ENCODE measurements at regions not wholly inside any gene's neighbourhood (a gene's known extent, or its start where the extent isn't known, plus 50 kb on each side); places are given as distances from the start of the nearest gene placed in this dataset.

DNA sequence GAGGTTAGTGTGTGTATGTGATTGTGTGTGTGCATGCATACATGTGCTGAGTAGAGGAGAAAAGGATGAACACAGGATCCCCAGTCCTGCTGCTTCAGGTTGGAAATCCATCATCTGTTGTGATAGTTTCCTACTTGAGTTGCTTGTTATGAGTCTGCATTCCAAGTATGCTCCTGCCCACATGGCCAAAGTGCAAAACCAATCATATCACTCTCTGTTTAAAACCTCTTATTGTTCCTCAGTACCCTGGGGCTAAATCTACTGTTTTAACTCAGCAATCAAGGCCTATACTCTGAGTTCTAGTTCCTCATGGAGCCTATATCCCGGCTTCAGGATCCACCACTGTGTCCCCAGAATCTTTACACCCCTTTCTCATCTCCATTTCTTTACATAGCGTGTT is 139.9 kb upstream of the TLE3 start (continued):
- TF ChIP-seq MYBL2 (IDR thresholded peaks at IDR 0.05; ENCODE audit: low read depth) (no peak), MYBL2 (CRISPR knock-in tag; IDR thresholded peaks at IDR 0.05; ENCODE audit: borderline replicate concordance) (no peak), NFRKB (IDR thresholded peaks at IDR 0.05; ENCODE audit: low read depth) (no peak), HDAC3 (IDR thresholded peaks at IDR 0.05; ENCODE audit: borderline replicate concordance, partially characterized antibody) (no peak), NELFE (IDR thresholded peaks at IDR 0.05; ENCODE audit: insufficient read depth, insufficient read length) (no peak), ARID2 (IDR thresholded peaks at IDR 0.05) (no peak)
- TF ChIP-seq, protein P1, sequence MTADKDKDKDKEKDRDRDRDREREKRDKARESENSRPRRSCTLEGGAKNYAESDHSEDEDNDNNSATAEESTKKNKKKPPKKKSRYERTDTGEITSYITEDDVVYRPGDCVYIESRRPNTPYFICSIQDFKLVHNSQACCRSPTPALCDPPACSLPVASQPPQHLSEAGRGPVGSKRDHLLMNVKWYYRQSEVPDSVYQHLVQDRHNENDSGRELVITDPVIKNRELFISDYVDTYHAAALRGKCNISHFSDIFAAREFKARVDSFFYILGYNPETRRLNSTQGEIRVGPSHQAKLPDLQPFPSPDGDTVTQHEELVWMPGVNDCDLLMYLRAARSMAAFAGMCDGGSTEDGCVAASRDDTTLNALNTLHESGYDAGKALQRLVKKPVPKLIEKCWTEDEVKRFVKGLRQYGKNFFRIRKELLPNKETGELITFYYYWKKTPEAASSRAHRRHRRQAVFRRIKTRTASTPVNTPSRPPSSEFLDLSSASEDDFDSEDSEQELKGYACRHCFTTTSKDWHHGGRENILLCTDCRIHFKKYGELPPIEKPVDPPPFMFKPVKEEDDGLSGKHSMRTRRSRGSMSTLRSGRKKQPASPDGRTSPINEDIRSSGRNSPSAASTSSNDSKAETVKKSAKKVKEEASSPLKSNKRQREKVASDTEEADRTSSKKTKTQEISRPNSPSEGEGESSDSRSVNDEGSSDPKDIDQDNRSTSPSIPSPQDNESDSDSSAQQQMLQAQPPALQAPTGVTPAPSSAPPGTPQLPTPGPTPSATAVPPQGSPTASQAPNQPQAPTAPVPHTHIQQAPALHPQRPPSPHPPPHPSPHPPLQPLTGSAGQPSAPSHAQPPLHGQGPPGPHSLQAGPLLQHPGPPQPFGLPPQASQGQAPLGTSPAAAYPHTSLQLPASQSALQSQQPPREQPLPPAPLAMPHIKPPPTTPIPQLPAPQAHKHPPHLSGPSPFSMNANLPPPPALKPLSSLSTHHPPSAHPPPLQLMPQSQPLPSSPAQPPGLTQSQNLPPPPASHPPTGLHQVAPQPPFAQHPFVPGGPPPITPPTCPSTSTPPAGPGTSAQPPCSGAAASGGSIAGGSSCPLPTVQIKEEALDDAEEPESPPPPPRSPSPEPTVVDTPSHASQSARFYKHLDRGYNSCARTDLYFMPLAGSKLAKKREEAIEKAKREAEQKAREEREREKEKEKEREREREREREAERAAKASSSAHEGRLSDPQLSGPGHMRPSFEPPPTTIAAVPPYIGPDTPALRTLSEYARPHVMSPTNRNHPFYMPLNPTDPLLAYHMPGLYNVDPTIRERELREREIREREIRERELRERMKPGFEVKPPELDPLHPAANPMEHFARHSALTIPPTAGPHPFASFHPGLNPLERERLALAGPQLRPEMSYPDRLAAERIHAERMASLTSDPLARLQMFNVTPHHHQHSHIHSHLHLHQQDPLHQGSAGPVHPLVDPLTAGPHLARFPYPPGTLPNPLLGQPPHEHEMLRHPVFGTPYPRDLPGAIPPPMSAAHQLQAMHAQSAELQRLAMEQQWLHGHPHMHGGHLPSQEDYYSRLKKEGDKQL (CRISPR knock-in tag; IDR thresholded peaks at IDR 0.05; ENCODE audit: borderline replicate concordance): no peak
- TF ChIP-seq, protein P2, sequence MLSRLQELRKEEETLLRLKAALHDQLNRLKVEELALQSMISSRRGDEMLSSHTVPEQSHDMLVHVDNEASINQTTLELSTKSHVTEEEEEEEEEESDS (CRISPR knock-in tag; IDR thresholded peaks at IDR 0.05): no peak
